Stimulated activated naive CD8-positive, alpha-beta T cell treated with anti-CD3 and anti-CD28 coated beads, Interleukin-15, Interleukin-2, amounts not matched to agents 100 U/mL and 50 U/mL, for 24 hours (primary cell): ENCODE measurements at regions not wholly inside any gene's neighbourhood (a gene's known extent, or its start where the extent isn't known, plus 50 kb on each side); places are given as distances from the start of the nearest gene placed in this dataset.
"Not testable (repeated sequence)": the region's sequence is repeated elsewhere in the genome, so short reads cannot be mapped to it uniquely, and the experiment has no call there.

Experiments
- ATAC-seq: fragments of 150-1000 bp; cut with Tn5 transposase; one replicate; pipeline ENCODE4 v1.10.0; 2021
- DNase-seq: peaks from one replicate; pipeline ENCODE4 v3.0.0; 2021

GRCh38 chr6:159522877-159523547 is 170.0 kb downstream of the SOD2 start:
- ATAC-seq: no peak
- no peak for DNase-seq

- ATAC-seq: no peak
- DNase-seq: no peak
These were observed 171.1 kb downstream of the SOD2 start for GRCh38 chr6:159521962-159522361.

GRCh38 chr6:159520002-159520401 is 173.0 kb downstream of the SOD2 start:
- ATAC-seq (no peak), DNase-seq (no peak)

- DNase-seq, ATAC-seq: not testable (repeated sequence)
These were observed 177.2 kb downstream of the SOD2 start for GRCh38 chr6:159515811-159516210.

GRCh38 chr6:159513914-159514313 is 179.1 kb downstream of the SOD2 start:
- DNase-seq (no peak), ATAC-seq (no peak)

GRCh38 chr6:159513074-159513720 is 179.8 kb downstream of the SOD2 start:
- ATAC-seq: no peak
- no peak for DNase-seq

- ATAC-seq: no peak
- no peak for DNase-seq
These were observed 180.5 kb downstream of the SOD2 start for GRCh38 chr6:159512571-159512970.

- ATAC-seq (no peak), DNase-seq (no peak)
These were observed 180.9 kb downstream of the SOD2 start for GRCh38 chr6:159512104-159512503.

- no peak for DNase-seq
- ATAC-seq: no peak
These were observed 182.9 kb downstream of the SOD2 start for GRCh38 chr6:159510141-159510540.

- ATAC-seq (no peak), DNase-seq (no peak)
These were observed 184.1 kb downstream of the SOD2 start for GRCh38 chr6:159508931-159509330.

GRCh38 chr6:159506048-159506447 is 187.0 kb downstream of the SOD2 start:
- ATAC-seq (no peak), DNase-seq (no peak)

GRCh38 chr6:159505140-159505922 is 187.7 kb downstream of the SOD2 start:
- ATAC-seq (no peak), DNase-seq (no peak)

- ATAC-seq: no peak
- no peak for DNase-seq
These were observed 191.5 kb downstream of the SOD2 start for GRCh38 chr6:159501558-159501957.

GRCh38 chr6:159499034-159499433 is 194.0 kb downstream of the SOD2 start:
- ATAC-seq (no peak), DNase-seq (no peak)

- DNase-seq: no peak
- no peak for ATAC-seq
These were observed 198.5 kb downstream of the SOD2 start for GRCh38 chr6:159494586-159494972.

- DNase-seq: no peak
These were observed 199.0 kb downstream of the SOD2 start for GRCh38 chr6:159493898-159494585.

GRCh38 chr6:159493231-159493897 is 199.7 kb downstream of the SOD2 start:
- no peak for DNase-seq
- ATAC-seq: no peak

More at GRCh38 chr6:159493898-159494585, 199.0 kb downstream of the SOD2 start:
- ATAC-seq: no peak

GRCh38 chr6:159490298-159490937 is 202.6 kb downstream of the SOD2 start:
- DNase-seq (no peak), ATAC-seq (no peak)

GRCh38 chr6:159487636-159488035 is 205.4 kb downstream of the SOD2 start:
- ATAC-seq (no peak), DNase-seq (no peak)

- no peak for DNase-seq
- ATAC-seq: no peak
These were observed 209.8 kb downstream of the SOD2 start for GRCh38 chr6:159483259-159483658.

- ATAC-seq (no peak), DNase-seq (no peak)
These were observed 211.1 kb downstream of the SOD2 start for GRCh38 chr6:159481897-159482296.

- ATAC-seq: no peak
- no peak for DNase-seq
These were observed 212.6 kb downstream of the SOD2 start for GRCh38 chr6:159480471-159480870.
